A673 (cell line): ENCODE measurements at regions not wholly inside any gene's neighbourhood (a gene's known extent, or its start where the extent isn't known, plus 50 kb on each side); places are given as distances from the start of the nearest gene placed in this dataset.

ENCODE experiments used
- BruUV-seq: library from RNA; stranded (reverse); fragments of 400-500 nt; replicated peaks from 2 replicates; lab custom pipeline; 2021; lab: Mats Ljungman, UMichigan
- CTCF ChIA-PET: fragments of 300-600 bp; sonication (Branson Sonifier 250); formaldehyde crosslinking; loops from one replicate; lab custom pipeline; 2022; ENCODE audit warnings: antibody characterized with exemption; lab: Charles Lee
- POLR2A ChIA-PET: fragments of 300-600 bp; sonication (Branson Sonifier 250); formaldehyde crosslinking; loops from one replicate; lab custom pipeline; 2022; ENCODE audit warnings: antibody characterized with exemption; ENCODE audit not compliant: low non-redundant PET; lab: Charles Lee
- DNase-seq: peaks from one replicate; pipeline ENCODE4 v3.0.0-alpha.2; 2015; ENCODE audit warnings: low spot score
- H3K27ac ChIP-seq: fragments of 200-600 bp; sonication (generic); 2 replicates; pipeline ENCODE4 v1.5.1; 2016; ENCODE audit warnings: mixed run types, low read depth, mild to moderate bottlenecking, mixed read lengths, antibody characterized with exemption, low read length; ENCODE audit not compliant: poor library complexity, severe bottlenecking
- H3K27me3 ChIP-seq: fragments of 200-600 bp; sonication (generic); replicated peaks from 2 replicates; pipeline ENCODE4 v1.6.1; 2017; ENCODE audit warnings: mixed run types, low read depth, mild to moderate bottlenecking, mixed read lengths, antibody characterized with exemption, low read length; ENCODE audit not compliant: insufficient read depth, poor library complexity
- H3K36me3 ChIP-seq: fragments of 200-600 bp; sonication (generic); 2 replicates; pipeline ENCODE4 v1.6.1; 2016; ENCODE audit warnings: mixed run types, mild to moderate bottlenecking, mixed read lengths, antibody characterized with exemption, low read length; ENCODE audit not compliant: insufficient read depth, poor library complexity, severe bottlenecking
- H3K4me1 ChIP-seq: fragments of 200-600 bp; sonication (generic); 2 replicates; pipeline ENCODE4 v1.6.1; 2017; ENCODE audit warnings: mixed run types, mild to moderate bottlenecking, mixed read lengths, antibody characterized with exemption, low read length; ENCODE audit not compliant: insufficient read depth, poor library complexity, severe bottlenecking
- H3K4me3 ChIP-seq: fragments of 200-600 bp; sonication (generic); 2 replicates; pipeline ENCODE4 v1.5.1; 2016; ENCODE audit warnings: low read depth, mixed run types, mild to moderate bottlenecking, mixed read lengths, low read length; ENCODE audit not compliant: poor library complexity, severe bottlenecking
- H3K9me3 ChIP-seq: fragments of 200-600 bp; sonication (generic); 2 replicates; pipeline ENCODE4 v1.6.1; 2016; ENCODE audit warnings: mixed run types, low read depth, mild to moderate bottlenecking, mixed read lengths, antibody characterized with exemption, low read length; ENCODE audit not compliant: poor library complexity, severe bottlenecking
- CTCF ChIP-seq: fragments of 300-800, 200-600 bp; sonication (generic); conservative IDR thresholded peaks from 2 replicates; pipeline ENCODE4 v1.5.1; 2017; ENCODE audit warnings: low read depth, mild to moderate bottlenecking, antibody characterized with exemption, low read length, moderate library complexity, mixed read lengths
- EZH2 ChIP-seq: fragments of 200-600 bp; sonication (generic); IDR thresholded peaks from 2 replicates; pipeline ENCODE4 v1.6.1; 2017; ENCODE audit warnings: borderline replicate concordance, low read depth, mild to moderate bottlenecking, mixed read lengths, antibody characterized with exemption, low read length; ENCODE audit not compliant: poor library complexity, severe bottlenecking
- intact Hi-C: fragments of 100-400 bp; cut with micrococcal nuclease; formaldehyde crosslinking; loops from one replicate; pipeline ENCODE4 v1.10.0; 2022; ENCODE audit not compliant: unreplicated experiment

GRCh38 chr5:100424787-100425186 is 110.4 kb upstream of the FAM174A start:
- intact Hi-C loops: loop anchor here (10.0 kb wide), 1 partner anchor 620 kb away; no protein-coding TSS in a partner anchor
- H3K4me3 ChIP-seq: no peak overlapping the region
- H3K27ac ChIP-seq: no peak overlapping the region
- peaks cover 12% of the 10 kb centered on the region for H3K9me3 ChIP-seq
- no peaks in the 10 kb centered on the region for H3K36me3 ChIP-seq
- DNase-seq: no peak
- no peak for TF ChIP-seq EZH2
- TF ChIP-seq CTCF: no peak
- POLR2A ChIA-PET: no interaction called here
- CTCF ChIA-PET: no interaction called here
- BruUV-seq: no TSS peak
- H3K4me1 ChIP-seq: no peaks in the 10 kb centered on the region
- H3K27me3 ChIP-seq: no peaks in the 10 kb centered on the region

GRCh38 chr5:100424017-100424416 is 111.2 kb upstream of the FAM174A start:
- Histone ChIP-seq H3K4me3 (no peak overlapping the region), H3K27me3 (no peaks in the 10 kb centered on the region), H3K4me1 (no peaks in the 10 kb centered on the region), H3K9me3 (peaks cover 12% of the 10 kb centered on the region), H3K27ac (no peak overlapping the region), H3K36me3 (no peaks in the 10 kb centered on the region)
- ChIA-PET CTCF (no interaction called here), POLR2A (no interaction called here)
- no peak for DNase-seq
- TF ChIP-seq EZH2 (no peak), CTCF (no peak)
- intact Hi-C loops: loop anchor here (10.0 kb wide), 1 partner anchor 621 kb away; no protein-coding TSS in a partner anchor
- no TSS peak for BruUV-seq

GRCh38 chr5:100423330-100423729 is 111.8 kb upstream of the FAM174A start:
- POLR2A ChIA-PET: no interaction called here
- CTCF ChIA-PET: no interaction called here
- intact Hi-C loops: loop anchor here (10.0 kb wide), 1 partner anchor 621 kb away; no protein-coding TSS in a partner anchor

More at GRCh38 chr5:100423330-100423729, 111.8 kb upstream of the FAM174A start:
- H3K36me3 ChIP-seq: no peaks in the 10 kb centered on the region
- TF ChIP-seq EZH2 (no peak), CTCF (no peak)
- BruUV-seq: no TSS peak
- no peak overlapping the region for H3K4me3 ChIP-seq
- H3K9me3 ChIP-seq: peaks cover 12% of the 10 kb centered on the region
- H3K4me1 ChIP-seq: no peaks in the 10 kb centered on the region
- no peak for DNase-seq
- no peaks in the 10 kb centered on the region for H3K27me3 ChIP-seq
- H3K27ac ChIP-seq: no peak overlapping the region
